ENCODE measurements at regions not wholly inside any gene's neighbourhood (a gene's known extent, or its start where the extent isn't known, plus 50 kb on each side); places are given as distances from the start of the nearest gene placed in this dataset.

DNA sequence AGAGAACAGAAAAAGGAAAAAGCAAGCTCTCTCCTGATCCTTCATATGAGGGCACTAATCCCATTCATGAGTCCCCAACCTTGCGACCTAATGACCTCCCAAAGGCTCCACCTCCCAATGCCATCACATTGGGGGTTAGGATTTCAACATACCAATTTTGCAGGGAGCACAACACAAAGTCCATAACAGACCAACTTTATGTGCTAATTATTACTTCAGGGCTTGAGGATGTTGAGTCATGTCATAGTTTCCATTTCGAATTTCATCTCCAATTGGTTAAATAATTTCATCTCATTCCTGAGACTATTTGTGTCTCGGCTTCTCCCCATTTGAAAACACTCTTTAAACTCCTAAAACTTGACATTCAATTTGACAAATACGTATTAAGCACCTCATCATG lies 69.9 kb upstream of the KLF7 start:
- no peak for DNase-seq
- no peaks in the 10 kb centered on the region for H3K9me3 ChIP-seq
- WGBS, 2 donors = 75 to 77% methylated on average over 4 of the region's 4 CpGs
- no peak for ATAC-seq (ENCODE audit: low FRiP score in 2 of 2)
- TF ChIP-seq POLR2AphosphoS5 (IDR thresholded peaks at IDR 0.05) = no peak
- TF ChIP-seq POLR2A (IDR thresholded peaks at IDR 0.05) = no peak
- no peak for TF ChIP-seq EP300 (IDR thresholded peaks at IDR 0.05)
- TF ChIP-seq, protein P1, sequence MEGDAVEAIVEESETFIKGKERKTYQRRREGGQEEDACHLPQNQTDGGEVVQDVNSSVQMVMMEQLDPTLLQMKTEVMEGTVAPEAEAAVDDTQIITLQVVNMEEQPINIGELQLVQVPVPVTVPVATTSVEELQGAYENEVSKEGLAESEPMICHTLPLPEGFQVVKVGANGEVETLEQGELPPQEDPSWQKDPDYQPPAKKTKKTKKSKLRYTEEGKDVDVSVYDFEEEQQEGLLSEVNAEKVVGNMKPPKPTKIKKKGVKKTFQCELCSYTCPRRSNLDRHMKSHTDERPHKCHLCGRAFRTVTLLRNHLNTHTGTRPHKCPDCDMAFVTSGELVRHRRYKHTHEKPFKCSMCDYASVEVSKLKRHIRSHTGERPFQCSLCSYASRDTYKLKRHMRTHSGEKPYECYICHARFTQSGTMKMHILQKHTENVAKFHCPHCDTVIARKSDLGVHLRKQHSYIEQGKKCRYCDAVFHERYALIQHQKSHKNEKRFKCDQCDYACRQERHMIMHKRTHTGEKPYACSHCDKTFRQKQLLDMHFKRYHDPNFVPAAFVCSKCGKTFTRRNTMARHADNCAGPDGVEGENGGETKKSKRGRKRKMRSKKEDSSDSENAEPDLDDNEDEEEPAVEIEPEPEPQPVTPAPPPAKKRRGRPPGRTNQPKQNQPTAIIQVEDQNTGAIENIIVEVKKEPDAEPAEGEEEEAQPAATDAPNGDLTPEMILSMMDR (IDR thresholded peaks at IDR 0.05) = no peak
- H3K4me3 ChIP-seq = no peak overlapping the region
- H3K27ac ChIP-seq = peak overlapping the region; percentile 35 to 57 (median 40)
- no peaks in the 10 kb centered on the region for H3K27me3 ChIP-seq
- peaks cover 28 to 38% (median 32%) of the 10 kb centered on the region in 4 donors for H3K4me1 ChIP-seq
- no peaks in the 10 kb centered on the region for H3K36me3 ChIP-seq

DNA sequence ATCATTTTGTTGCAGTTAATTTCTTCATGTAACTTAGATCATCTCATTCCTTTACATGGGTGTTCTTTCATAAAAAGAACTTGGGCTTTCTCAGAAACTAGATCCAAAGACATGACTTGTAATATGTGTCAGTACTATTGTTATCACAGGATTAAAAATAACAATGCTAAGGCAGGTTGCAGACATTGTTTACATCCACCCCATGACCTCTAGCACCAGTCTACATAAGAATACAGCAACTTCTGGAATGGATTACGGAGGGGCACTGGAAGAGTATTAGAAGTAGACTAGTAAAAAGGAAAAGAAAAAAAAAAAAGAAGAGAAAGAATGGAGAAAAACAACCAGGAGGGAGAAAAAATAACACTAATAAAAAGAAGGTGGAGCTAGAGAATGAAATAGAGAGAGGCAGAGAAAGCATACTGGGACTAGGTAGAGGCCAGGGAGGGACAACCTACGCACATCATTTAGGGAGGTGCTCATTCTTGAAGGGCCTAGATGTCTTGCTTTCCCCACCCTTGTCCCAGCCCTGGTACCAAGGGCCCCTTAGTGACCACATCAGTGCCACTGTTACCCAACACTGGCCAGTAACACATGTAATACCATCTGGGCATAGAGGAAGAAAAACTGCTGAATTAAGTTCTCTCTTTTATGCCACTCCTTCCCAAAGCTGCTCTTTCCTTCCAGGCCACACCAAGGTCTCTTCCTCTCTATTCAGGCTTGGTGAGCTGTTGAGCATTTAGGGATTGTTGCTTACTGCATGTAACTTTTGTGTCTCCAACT lies 70.6 kb upstream of the KLF7 start:
- Histone ChIP-seq H3K27me3 (no peaks in the 10 kb centered on the region), H3K9me3 (no peaks in the 10 kb centered on the region), H3K27ac (peak overlapping the region; percentile 35 to 57 (median 40)), H3K36me3 (no peaks in the 10 kb centered on the region), H3K4me3 (no peak overlapping the region), H3K4me1 (peaks cover 28 to 39% (median 32%) of the 10 kb centered on the region in 4 donors)
- peak in 1 of 2 donors; percentile 48 for ATAC-seq (ENCODE audit: low FRiP score in 2 of 2)
- TF ChIP-seq POLR2AphosphoS5 (IDR thresholded peaks at IDR 0.05) (peak; percentile 11 to 58), EP300 (IDR thresholded peaks at IDR 0.05) (no peak)
- DNase-seq = peak in 1 of 2 donors; percentile 59
- 65 to 69% methylated on average over 2 of the region's 2 CpGs for WGBS, 2 donors

- no peak overlapping the region for H3K4me3 ChIP-seq
- ATAC-seq (ENCODE audit: low FRiP score in 2 of 2) (peak; percentile 87 to 95), DNase-seq (peak in 1 of 2 donors; percentile 88)
- TF ChIP-seq POLR2AphosphoS5 (IDR thresholded peaks at IDR 0.05) (peak; percentile 60 to 72), EP300 (IDR thresholded peaks at IDR 0.05) (peak in 1 of 4 donors; percentile 73), POLR2A (IDR thresholded peaks at IDR 0.05) (no peak)
- H3K27ac ChIP-seq = peak overlapping the region; percentile 45 to 74 (median 64)
- WGBS, 2 donors = 47 to 69% methylated on average over 7 of the region's 7 CpGs
- H3K9me3 ChIP-seq = no peaks in the 10 kb centered on the region
- no peaks in the 10 kb centered on the region for H3K36me3 ChIP-seq
- H3K4me1 ChIP-seq = peaks cover 28 to 39% (median 31%) of the 10 kb centered on the region in 4 donors
- no peaks in the 10 kb centered on the region for H3K27me3 ChIP-seq
Measured at GRCh38 chr2:207238831-207239701, 73.3 kb upstream of the KLF7 start.

DNA sequence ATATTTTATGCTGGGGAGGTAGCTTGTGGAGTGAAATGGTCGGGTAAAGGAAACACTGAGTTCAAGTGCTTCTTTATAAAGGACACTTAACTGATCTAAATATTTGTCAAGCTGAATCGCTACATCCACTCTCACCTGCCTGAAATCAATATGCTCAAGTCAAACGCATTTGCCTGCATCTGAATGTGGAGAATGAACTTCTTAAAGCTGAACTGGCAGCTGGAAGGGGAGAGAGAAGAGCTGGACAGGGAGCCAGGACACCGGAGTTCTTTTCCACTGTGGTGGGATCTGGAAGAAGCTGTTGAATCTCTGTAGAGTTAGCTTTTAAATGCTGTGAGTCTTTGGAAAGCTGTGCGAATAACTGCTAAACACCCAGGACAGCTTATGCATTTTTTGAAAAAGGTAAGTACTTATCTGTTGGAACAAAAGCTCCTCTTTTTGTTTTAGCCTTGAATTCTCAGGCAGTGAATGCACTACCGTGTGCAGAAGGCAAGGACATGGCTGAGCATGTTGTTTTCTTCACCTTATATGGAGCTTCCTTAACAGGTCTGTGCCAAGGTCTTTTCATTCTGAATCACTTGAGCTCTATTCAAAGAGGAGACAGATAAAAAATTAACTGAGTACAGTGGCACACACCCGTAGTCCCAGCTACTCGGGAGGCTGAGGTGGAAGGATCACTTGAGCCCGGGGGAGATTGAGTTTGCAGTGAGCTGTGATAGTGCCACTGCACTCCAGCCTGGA lies 74.2 kb upstream of the KLF7 start:
- Histone ChIP-seq H3K27me3 (no peaks in the 10 kb centered on the region), H3K36me3 (no peaks in the 10 kb centered on the region), H3K4me1 (peaks cover 28 to 39% (median 31%) of the 10 kb centered on the region in 4 donors), H3K27ac (peak overlapping the region; percentile 26 to 74 (median 64)), H3K4me3 (no peak overlapping the region), H3K9me3 (no peaks in the 10 kb centered on the region)
- DNase-seq (no peak), ATAC-seq (ENCODE audit: low FRiP score in 2 of 2) (peak; percentile 22 to 43)
- TF ChIP-seq, protein P1 (IDR thresholded peaks at IDR 0.05) = no peak
- no peak for TF ChIP-seq POLR2A (IDR thresholded peaks at IDR 0.05)
- no peak for TF ChIP-seq POLR2AphosphoS5 (IDR thresholded peaks at IDR 0.05)
- no peak for TF ChIP-seq EP300 (IDR thresholded peaks at IDR 0.05)
- WGBS, 2 donors = 44 to 48% methylated on average over 9 of the region's 9 CpGs

DNA sequence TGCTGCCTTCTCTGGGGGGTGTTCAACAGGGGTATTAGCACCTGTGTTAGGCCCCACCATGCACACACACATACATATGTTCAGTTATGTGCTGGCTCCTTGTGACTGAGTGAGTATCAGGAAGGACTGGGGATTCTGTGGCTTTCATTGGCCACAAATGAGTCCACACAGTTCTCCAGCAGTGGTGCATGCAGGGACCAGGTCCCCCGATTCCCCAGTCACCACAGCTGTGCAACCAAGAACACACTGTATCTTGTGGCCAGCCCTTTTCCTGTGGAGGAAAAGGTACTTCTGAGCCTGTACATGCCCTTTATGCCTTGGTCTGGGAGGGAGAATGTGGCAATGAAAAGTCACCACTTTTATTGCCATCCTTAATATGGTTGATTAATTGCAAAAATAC lies 74.9 kb upstream of the KLF7 start:
- Histone ChIP-seq H3K27ac (peak overlapping the region in 1 of 4 donors; percentile 65), H3K36me3 (no peaks in the 10 kb centered on the region), H3K4me1 (peaks cover 26 to 39% (median 31%) of the 10 kb centered on the region in 4 donors), H3K9me3 (no peaks in the 10 kb centered on the region), H3K27me3 (no peaks in the 10 kb centered on the region), H3K4me3 (no peak overlapping the region)
- DNase-seq = no peak
- TF ChIP-seq, protein P1 (IDR thresholded peaks at IDR 0.05) = no peak
- TF ChIP-seq EP300 (IDR thresholded peaks at IDR 0.05) (no peak), POLR2A (IDR thresholded peaks at IDR 0.05) (no peak), POLR2AphosphoS5 (IDR thresholded peaks at IDR 0.05) (no peak)
- ATAC-seq (ENCODE audit: low FRiP score in 2 of 2) = no peak
- 57 to 71% methylated on average over 1 of the region's 1 CpG for WGBS, 2 donors

All from upper lobe of left lung (tissue), 6 donors.